H9 (cell line): ENCODE measurements at regions not wholly inside any gene's neighbourhood (a gene's known extent, or its start where the extent isn't known, plus 50 kb on each side); places are given as distances from the start of the nearest gene placed in this dataset.

Experiments
- DNase-seq: peaks from one replicate; pipeline ENCODE4 v3.0.0-alpha.2; 2017
- H2AFZ ChIP-seq: one replicate; pipeline ENCODE4 v1.6.1; 2013; ENCODE audit warnings: mild to moderate bottlenecking, low read length, control low read depth, moderate library complexity
- H2AK5ac ChIP-seq: 2 replicates; pipeline ENCODE4 v1.6.1; 2013; ENCODE audit warnings: low read length, control low read depth, mixed read lengths; ENCODE audit not compliant: insufficient read length
- H2BK120ac ChIP-seq: one replicate; pipeline ENCODE4 v1.6.1; 2013; ENCODE audit warnings: low read depth, mild to moderate bottlenecking, low read length, control low read depth, inconsistent platforms; ENCODE audit not compliant: poor library complexity, severe bottlenecking
- H2BK12ac ChIP-seq: 2 replicates; pipeline ENCODE4 v1.6.1; 2013; ENCODE audit warnings: low read length, control low read depth, mixed read lengths, low read depth; ENCODE audit not compliant: insufficient read length
- H2BK15ac ChIP-seq: 2 replicates; pipeline ENCODE4 v1.6.1; 2013; ENCODE audit warnings: low read depth, low read length, control low read depth
- H2BK20ac ChIP-seq: one replicate; pipeline ENCODE4 v1.6.1; 2013; ENCODE audit warnings: low read depth, mild to moderate bottlenecking, low read length, control low read depth, inconsistent platforms; ENCODE audit not compliant: poor library complexity, severe bottlenecking
- H2BK5ac ChIP-seq: 2 replicates; pipeline ENCODE4 v1.6.1; 2013; ENCODE audit warnings: low read length, control low read depth, mixed read lengths; ENCODE audit not compliant: insufficient read length
- H3K14ac ChIP-seq: 2 replicates; pipeline ENCODE4 v1.6.1; 2013; ENCODE audit warnings: low read length, control low read depth; ENCODE audit not compliant: insufficient read depth
- H3K18ac ChIP-seq: 2 replicates; pipeline ENCODE4 v1.6.1; 2013; ENCODE audit warnings: low read depth, mild to moderate bottlenecking, mixed read lengths, low read length, control low read depth; ENCODE audit not compliant: insufficient read length
- H3K23ac ChIP-seq: 2 replicates; pipeline ENCODE4 v1.6.1; 2013; ENCODE audit warnings: low read length, control low read depth, mixed read lengths, low read depth; ENCODE audit not compliant: insufficient read length
- H3K23me2 ChIP-seq: 2 replicates; pipeline ENCODE4 v1.6.1; 2013; ENCODE audit warnings: low read depth, mild to moderate bottlenecking, mixed read lengths, low read length, control low read depth; ENCODE audit not compliant: insufficient read length, poor library complexity, severe bottlenecking
- H3K27ac ChIP-seq: 2 replicates; pipeline ENCODE4 v1.5.1; 2013; ENCODE audit warnings: low read length, control low read depth, mixed read lengths, low read depth; ENCODE audit not compliant: insufficient read length
- H3K27me3 ChIP-seq: 2 replicates; pipeline ENCODE4 v1.6.1; 2013; ENCODE audit warnings: low read length, control low read depth, inconsistent platforms; ENCODE audit not compliant: insufficient read depth
- H3K4ac ChIP-seq: 2 replicates; pipeline ENCODE4 v1.6.1; 2013; ENCODE audit warnings: low read depth, mild to moderate bottlenecking, control low read depth, inconsistent platforms, low read length, moderate library complexity
- H3K4me1 ChIP-seq: 2 replicates; pipeline ENCODE4 v1.6.1; 2013; ENCODE audit warnings: low read length, control low read depth, inconsistent platforms; ENCODE audit not compliant: insufficient read depth
- H3K4me2 ChIP-seq: 2 replicates; pipeline ENCODE4 v1.6.1; 2013; ENCODE audit warnings: low read length, control low read depth, mixed read lengths; ENCODE audit not compliant: insufficient read length, insufficient read depth
- H3K56ac ChIP-seq: 2 replicates; pipeline ENCODE4 v1.6.1; 2013; ENCODE audit warnings: low read depth, mild to moderate bottlenecking, mixed read lengths, low read length, control low read depth; ENCODE audit not compliant: insufficient read length
- H3K79me1 ChIP-seq: 2 replicates; pipeline ENCODE4 v1.6.1; 2013; ENCODE audit warnings: low read depth, mild to moderate bottlenecking, moderate library complexity, low read length, control low read depth, inconsistent platforms; ENCODE audit not compliant: insufficient read depth, poor library complexity, severe bottlenecking
- H3K79me2 ChIP-seq: 2 replicates; pipeline ENCODE4 v1.6.1; 2013; ENCODE audit warnings: low read length, control low read depth, inconsistent platforms; ENCODE audit not compliant: insufficient read depth
- H3K9ac ChIP-seq: 2 replicates; pipeline ENCODE4 v1.6.1; 2013; ENCODE audit warnings: low read length, control low read depth, mixed read lengths; ENCODE audit not compliant: insufficient read length; ENCODE audit errors: extremely low read depth
- H3K9me3 ChIP-seq: one replicate; pipeline ENCODE4 v1.6.1; 2013; ENCODE audit warnings: low read depth, low read length, inconsistent platforms; ENCODE audit not compliant: control insufficient read depth
- H3T11ph ChIP-seq: one replicate; pipeline ENCODE4 v1.6.1; 2013; ENCODE audit warnings: mild to moderate bottlenecking, low read length, control low read depth, inconsistent platforms
- H4K20me1 ChIP-seq: one replicate; pipeline ENCODE4 v1.6.1; 2013; ENCODE audit not compliant: control insufficient read depth, insufficient read length, insufficient read depth
- H4K5ac ChIP-seq: 2 replicates; pipeline ENCODE4 v1.6.1; 2013; ENCODE audit warnings: low read depth, mild to moderate bottlenecking, mixed read lengths, low read length, control low read depth; ENCODE audit not compliant: insufficient read length
- H4K8ac ChIP-seq: replicated peaks from 2 replicates; pipeline ENCODE4 v1.6.1; 2013; ENCODE audit warnings: low read length, control low read depth, mixed read lengths, low read depth; ENCODE audit not compliant: insufficient read length
- H4K91ac ChIP-seq: 2 replicates; pipeline ENCODE4 v1.6.1; 2013; ENCODE audit warnings: low read depth, mild to moderate bottlenecking, moderate library complexity, mixed read lengths, low read length, control low read depth; ENCODE audit not compliant: insufficient read length
- H3K27ac Mint-ChIP-seq, 3 experiments: 2 replicates in 2 of 3; 3 replicates in 1 of 3; pipeline ENCODE4 v1.8.0; 2020 to 2021; ENCODE audit warnings: mixed read lengths in 3 of 3, mild to moderate bottlenecking in 1 of 3, moderate library complexity in 1 of 3
- H3K27me3 Mint-ChIP-seq: 2 replicates; pipeline ENCODE4 v1.8.0; 2021; ENCODE audit warnings: low read depth, mild to moderate bottlenecking, moderate library complexity, mixed read lengths
- H3K36me3 Mint-ChIP-seq, 3 experiments: 2 replicates in 2 of 3; 3 replicates in 1 of 3; pipeline ENCODE4 v1.8.0; 2020 to 2021; ENCODE audit warnings: low read depth in 3 of 3, mixed read lengths in 3 of 3; ENCODE audit not compliant: insufficient read depth in 1 of 3
- H3K4me1 Mint-ChIP-seq, 2 experiments: 2 replicates each; pipeline ENCODE4 v1.8.0; 2020; ENCODE audit warnings: mixed read lengths in 2 of 2
- H3K4me3 Mint-ChIP-seq, 2 experiments: 2 replicates in 1 of 2; 3 replicates in 1 of 2; pipeline ENCODE4 v1.8.0; 2020 to 2021; ENCODE audit warnings: mild to moderate bottlenecking in 2 of 2, mixed read lengths in 2 of 2, moderate library complexity in 1 of 2
- H3K9me3 Mint-ChIP-seq, 2 experiments: 2 replicates in 1 of 2; 3 replicates in 1 of 2; pipeline ENCODE4 v1.8.0; 2020; ENCODE audit warnings: mild to moderate bottlenecking in 2 of 2, mixed read lengths in 2 of 2, moderate library complexity in 1 of 2
- TF ChIP-seq, protein P1 (sequence below): fragments of 200-600 bp; sonication (generic); conservative IDR thresholded peaks from 3 replicates; pipeline ENCODE4 v1.8.0; 2021; ENCODE audit warnings: antibody characterized with exemption, mild to moderate bottlenecking

DNA sequence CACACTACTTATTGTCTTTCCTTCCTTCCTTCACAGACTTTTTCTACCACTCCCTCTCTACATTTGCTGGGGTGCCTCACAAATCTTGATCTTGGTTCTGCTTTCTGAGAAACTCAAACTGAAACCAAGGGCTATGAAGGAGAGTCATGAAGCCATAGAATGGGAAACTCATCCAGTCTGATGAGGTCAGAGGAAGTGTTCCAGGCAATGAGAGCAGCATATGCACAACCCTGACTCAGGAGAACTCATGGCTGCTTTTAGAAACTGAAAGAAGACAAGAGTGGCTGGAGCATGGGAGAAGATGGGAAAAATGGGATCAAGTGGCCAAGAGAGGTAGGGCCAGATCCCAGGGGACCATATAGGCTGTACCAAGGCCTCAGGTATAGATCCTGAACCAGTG is 130.0 kb upstream of the TOX3 start:
- Histone ChIP-seq H3K23me2 (no peaks in the 10 kb centered on the region), H4K8ac (no peak overlapping the region), H3K14ac (no peak overlapping the region), H4K91ac (no peak overlapping the region), H3K9ac (no peak overlapping the region), H3K23ac (no peak overlapping the region), H3K4ac (no peak overlapping the region), H2BK120ac (no peak overlapping the region), H2AFZ (no peak overlapping the region), H3K4me2 (no peak overlapping the region), H4K5ac (no peak overlapping the region), H3K27ac (no peak overlapping the region), H3K4me1 (no peaks in the 10 kb centered on the region), H2BK12ac (no peak overlapping the region), H3K9me3 (no peaks in the 10 kb centered on the region), H2BK5ac (no peak overlapping the region), H3K79me2 (no peaks in the 10 kb centered on the region), H3K79me1 (no peaks in the 10 kb centered on the region), H2BK20ac (no peak overlapping the region), H2AK5ac (no peak overlapping the region), H2BK15ac (no peak overlapping the region), H3T11ph (no peak overlapping the region), H3K18ac (no peak overlapping the region), H4K20me1 (no peaks in the 10 kb centered on the region), H3K27me3 (no peaks in the 10 kb centered on the region), H3K56ac (no peak overlapping the region)
- no peak for DNase-seq
- TF ChIP-seq, protein P1, sequence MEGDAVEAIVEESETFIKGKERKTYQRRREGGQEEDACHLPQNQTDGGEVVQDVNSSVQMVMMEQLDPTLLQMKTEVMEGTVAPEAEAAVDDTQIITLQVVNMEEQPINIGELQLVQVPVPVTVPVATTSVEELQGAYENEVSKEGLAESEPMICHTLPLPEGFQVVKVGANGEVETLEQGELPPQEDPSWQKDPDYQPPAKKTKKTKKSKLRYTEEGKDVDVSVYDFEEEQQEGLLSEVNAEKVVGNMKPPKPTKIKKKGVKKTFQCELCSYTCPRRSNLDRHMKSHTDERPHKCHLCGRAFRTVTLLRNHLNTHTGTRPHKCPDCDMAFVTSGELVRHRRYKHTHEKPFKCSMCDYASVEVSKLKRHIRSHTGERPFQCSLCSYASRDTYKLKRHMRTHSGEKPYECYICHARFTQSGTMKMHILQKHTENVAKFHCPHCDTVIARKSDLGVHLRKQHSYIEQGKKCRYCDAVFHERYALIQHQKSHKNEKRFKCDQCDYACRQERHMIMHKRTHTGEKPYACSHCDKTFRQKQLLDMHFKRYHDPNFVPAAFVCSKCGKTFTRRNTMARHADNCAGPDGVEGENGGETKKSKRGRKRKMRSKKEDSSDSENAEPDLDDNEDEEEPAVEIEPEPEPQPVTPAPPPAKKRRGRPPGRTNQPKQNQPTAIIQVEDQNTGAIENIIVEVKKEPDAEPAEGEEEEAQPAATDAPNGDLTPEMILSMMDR: no peak
- Mint-ChIP-seq H3K36me3 (no peaks in the 10 kb centered on the region), H3K27me3 (no peaks in the 10 kb centered on the region), H3K9me3 (no peaks in the 10 kb centered on the region), H3K4me3 (no peak overlapping the region), H3K4me1 (no peaks in the 10 kb centered on the region), H3K27ac (no peak overlapping the region)
